K562 (cell line): ENCODE measurements at regions not wholly inside any gene's neighbourhood (a gene's known extent, or its start where the extent isn't known, plus 50 kb on each side); places are given as distances from the start of the nearest gene placed in this dataset.

Experiments
- E2F1 ChIP-seq: sonication (generic); formaldehyde crosslinking; IDR thresholded peaks from 2 replicates; pipeline ENCODE4 v1.8.1; 2023; ENCODE audit warnings: mild to moderate bottlenecking, missing genetic modification reagents, moderate library complexity
- SOX6 ChIP-seq: fragments of 450-650 bp; IDR thresholded peaks from 2 replicates; pipeline ENCODE4 v1.6.1; 2014; ENCODE audit warnings: mild to moderate bottlenecking

- TF ChIP-seq E2F1 (CRISPR knock-in tag) (no peak), SOX6 (no peak)
Observed at GRCh38 chr6:165826487-165827189, 163.6 kb upstream of the PDE10A start.
